GM21515 (cell line): ENCODE measurements at regions not wholly inside any gene's neighbourhood (a gene's known extent, or its start where the extent isn't known, plus 50 kb on each side); places are given as distances from the start of the nearest gene placed in this dataset.
"Not testable (repeated sequence)": the region's sequence is repeated elsewhere in the genome, so short reads cannot be mapped to it uniquely, and the experiment has no call there.

ENCODE experiments used
- ATAC-seq: cut with Tn5 transposase; IDR thresholded peaks from one replicate; pipeline ENCODE4 v1.9.1; 2021; ENCODE audit not compliant: unreplicated experiment

DNA sequence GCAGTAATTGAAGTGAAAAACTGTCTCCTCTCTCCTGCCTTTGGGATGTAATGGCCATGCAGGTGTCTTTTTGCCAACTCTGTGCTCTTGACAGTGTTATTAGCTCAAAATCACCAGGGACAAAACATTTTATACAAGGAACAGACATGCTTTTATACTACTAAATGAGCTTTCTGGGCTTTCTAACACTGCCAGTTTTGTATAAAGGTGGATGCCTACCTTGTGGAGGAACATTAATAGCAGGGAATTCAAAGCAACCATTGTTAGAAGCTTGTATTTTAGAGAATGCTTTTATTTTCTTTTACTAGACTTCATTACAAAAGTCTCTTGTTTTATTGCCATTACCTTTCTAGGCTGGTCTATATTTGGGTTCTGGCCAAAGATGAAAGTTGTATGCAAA is 54.7 kb upstream of the ARSJ start:
- ATAC-seq: no peak

- ATAC-seq: no peak
Observed at GRCh38 chr4:114036426-114036825, 57.0 kb upstream of the ARSJ start.

DNA sequence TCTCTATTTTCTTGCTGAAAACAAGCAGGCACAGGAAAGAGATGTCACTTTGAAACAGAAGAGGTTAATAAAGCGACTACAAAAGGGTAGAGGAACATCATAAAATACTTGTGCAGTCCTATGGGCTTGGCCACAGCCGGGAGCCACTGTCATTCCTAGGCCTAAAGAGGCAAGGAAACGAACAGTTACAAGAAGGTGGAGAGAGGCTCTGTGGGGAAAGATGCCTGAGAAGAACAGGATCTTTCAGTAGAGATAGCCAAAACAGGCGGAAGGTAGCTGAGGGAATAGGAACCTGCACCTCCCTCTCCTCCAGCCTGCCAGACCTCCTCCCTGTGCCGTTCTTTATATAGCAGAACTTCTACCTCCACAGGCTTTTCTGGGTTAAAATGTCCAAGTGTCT is 57.4 kb upstream of the ARSJ start:
- no peak for ATAC-seq

DNA sequence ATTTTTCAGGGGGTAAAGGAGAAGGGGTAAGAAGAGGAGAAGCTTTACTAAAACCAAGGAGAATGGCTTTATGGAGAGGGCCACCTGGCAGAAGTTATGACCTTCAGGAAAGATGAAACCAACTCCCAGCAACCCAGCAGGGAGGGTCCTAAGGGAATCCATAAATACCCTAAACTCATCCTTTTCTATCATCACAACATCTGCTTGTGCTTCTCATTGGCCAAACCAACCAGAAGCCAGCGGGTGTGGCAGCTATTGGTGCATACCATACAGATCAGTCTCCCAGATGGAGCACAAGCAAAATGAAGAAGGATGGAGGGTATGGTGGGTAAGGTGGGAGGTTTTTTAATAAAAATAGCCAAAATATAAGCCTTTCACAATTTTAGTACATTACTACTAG is 58.5 kb upstream of the ARSJ start:
- no peak for ATAC-seq

DNA sequence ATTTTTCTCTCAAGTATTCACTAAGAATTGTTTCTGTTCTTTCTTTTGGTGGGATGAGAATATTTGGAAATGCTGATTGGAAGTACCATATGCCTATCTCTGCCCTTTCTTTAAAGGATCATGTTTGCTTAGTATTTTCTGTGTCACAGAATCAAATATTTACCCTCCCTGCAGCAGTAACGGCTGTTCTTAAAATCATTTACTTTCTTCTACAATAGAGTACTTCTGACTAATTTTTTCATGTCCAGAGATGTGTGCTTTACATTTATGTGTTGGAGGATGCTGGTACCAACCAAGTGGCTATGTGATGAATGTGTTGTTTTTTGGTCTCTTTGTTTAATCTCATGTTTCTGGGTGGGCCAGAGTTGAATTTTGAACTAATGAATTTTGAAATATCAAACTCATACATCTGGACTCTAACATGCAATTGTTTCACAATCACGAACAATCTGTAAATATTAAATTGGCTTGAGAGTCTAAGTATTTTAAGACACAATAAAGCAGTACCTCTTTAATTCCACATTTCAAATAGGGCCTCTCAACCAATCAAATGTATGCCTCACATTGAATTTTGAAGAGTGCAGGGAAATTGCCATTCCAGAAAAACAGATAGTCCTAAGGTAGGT is 59.4 kb upstream of the ARSJ start:
- no peak for ATAC-seq

GRCh38 chr4:114040319-114041116 is 61.1 kb upstream of the ARSJ start:
- ATAC-seq: peak; percentile 91

- ATAC-seq: no peak
Observed at GRCh38 chr4:114041117-114041475, 61.6 kb upstream of the ARSJ start.

GRCh38 chr4:114043116-114043515 is 63.7 kb upstream of the ARSJ start:
- no peak for ATAC-seq

DNA sequence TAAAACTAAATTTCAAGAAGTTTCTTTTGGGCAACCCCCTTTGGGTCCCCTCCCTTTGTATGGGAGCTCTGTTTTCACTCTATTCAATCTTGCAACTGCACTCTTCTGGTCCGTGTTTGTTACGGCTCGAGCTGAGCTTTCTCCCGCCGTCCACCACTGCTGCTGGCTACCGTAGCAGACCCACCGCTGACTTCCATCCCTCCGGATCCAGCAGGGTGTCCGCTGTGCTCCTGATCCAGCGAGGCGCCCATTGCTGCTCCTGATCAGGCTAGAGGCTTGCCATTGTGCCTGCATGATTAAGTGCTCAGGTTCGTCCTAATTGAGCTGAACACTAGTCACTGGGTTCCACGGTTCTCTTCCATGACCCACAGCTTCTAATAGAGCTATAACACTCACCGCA is 64.9 kb upstream of the ARSJ start:
- ATAC-seq: not testable (repeated sequence)

DNA sequence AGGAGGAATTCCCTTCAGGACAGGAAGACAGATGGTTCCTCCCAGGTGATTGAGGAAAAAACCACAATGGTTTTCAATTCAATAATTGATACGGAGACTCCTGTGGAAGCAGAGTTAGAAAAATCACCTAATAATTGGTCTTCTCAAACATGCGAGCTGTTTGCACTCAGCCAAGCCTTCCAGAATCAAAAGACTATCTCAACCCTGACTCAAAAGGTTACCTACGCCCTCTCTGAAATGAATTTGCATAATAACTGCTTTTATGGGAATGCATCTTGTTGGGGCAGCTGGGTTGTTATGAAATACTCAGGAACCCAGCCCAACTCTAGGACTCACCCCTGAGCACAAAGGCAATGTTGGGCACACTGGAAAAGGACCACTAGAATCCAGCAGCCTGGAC is 66.9 kb upstream of the ARSJ start:
- no peak for ATAC-seq

GRCh38 chr4:114048154-114048553 is 68.7 kb upstream of the ARSJ start:
- not testable (repeated sequence) for ATAC-seq

DNA sequence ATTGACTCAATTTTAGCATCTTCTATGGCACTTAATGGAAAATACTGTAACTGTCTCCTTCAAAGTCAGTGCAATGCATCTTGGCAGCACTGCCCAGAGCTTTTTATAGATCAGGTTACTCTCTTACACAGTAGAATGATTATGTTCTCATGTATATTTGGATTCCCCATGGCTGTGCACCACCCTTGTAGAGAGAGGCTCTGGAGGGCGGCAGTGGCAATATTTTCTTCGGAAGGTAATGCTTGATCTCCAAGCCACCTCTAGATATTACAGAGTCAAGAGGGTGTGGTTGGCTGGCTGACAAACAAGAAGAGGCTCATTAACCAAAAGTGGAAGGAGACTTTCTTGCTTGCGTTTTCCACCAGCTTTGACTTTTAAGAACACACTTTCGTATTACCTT is 72.8 kb upstream of the ARSJ start:
- ATAC-seq: no peak

DNA sequence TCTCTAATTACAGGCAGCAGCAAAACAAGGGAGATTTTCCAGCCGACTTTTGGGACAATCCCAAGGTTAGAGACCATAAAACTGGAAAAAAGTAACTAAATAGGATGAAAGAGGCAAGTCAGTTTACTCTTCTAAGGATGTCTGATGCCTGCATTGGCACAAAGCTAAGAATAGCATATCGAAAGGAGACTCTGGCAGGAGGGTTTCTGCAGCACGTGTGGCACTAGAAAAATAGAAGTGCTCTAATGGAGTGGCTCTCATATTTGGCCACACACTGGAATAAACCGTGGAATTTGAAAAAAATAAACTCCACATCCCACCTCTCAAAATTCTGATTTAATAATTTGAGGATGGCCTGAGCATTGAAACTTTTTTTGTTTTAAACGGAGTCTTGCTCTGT is 77.2 kb upstream of the ARSJ start:
- ATAC-seq: no peak

DNA sequence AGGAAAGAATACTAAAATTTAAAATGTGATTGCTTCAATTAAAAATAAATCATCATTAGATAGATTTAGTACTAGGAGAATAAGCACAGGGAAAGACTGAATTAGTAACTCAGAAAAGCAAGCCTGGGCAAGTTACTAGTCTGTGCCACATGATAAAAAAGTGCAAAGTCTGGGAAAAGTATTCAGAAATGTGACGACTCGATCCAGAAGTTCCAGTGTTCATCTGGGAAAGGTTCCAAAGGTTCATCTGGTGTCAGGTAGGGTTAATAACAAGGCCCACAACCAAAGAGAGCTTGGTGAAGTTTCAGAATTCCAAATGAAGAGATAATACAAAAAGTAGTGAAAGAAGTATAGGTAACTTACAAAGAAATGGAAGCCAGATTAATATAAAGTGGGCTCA is 78.3 kb upstream of the ARSJ start:
- ATAC-seq: no peak

DNA sequence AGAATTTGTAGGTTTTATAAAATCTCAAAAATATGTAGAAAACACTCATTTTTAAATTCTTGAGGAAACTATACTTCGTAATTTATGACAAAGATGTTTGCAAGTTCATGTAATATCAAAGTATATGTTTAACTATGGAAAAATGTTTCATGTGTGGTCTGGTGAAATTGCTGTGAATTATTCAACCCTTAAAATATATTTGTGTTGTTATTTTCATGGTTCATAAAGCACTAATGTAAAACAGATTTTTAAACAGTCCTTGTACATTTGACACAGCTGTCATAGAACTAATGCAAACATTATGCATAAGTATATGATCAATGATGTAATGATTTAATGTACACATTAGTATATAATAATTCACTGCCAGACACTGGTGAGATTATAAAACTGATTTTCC is 83.1 kb upstream of the ARSJ start:
- ATAC-seq: no peak

- ATAC-seq: no peak
Observed at GRCh38 chr4:114072781-114073180, 93.3 kb upstream of the ARSJ start.

DNA sequence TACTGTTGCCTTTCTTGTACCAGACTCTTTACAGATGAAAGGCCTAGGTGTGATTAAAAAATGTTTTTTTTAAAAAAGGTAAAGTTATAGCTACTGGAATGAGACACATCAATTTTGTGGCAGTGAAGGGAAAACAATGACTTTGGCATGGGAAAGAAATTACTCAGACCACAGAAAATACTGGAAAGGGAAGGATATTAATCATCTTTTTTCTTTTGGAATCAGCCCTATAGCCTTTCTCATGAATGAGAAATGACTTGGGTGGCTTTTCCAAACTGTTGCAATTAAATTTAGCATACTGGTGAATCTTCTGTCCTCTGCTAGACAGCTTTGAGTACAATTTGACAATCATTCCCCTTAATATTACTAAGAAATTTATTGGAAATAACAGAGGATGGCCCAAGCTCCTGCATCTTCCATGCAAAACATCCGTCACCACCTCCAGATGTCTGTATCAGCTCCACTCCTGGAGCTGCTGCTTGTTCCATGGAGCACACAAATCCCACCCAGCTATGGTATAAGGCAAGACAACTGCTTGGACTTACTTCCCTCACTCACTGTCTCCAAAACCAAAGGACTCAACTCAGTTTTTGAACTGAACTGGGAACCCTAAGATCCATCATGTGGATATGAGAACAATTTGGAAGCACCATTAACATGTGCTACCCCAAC is 97.6 kb upstream of the ARSJ start:
- no peak for ATAC-seq

DNA sequence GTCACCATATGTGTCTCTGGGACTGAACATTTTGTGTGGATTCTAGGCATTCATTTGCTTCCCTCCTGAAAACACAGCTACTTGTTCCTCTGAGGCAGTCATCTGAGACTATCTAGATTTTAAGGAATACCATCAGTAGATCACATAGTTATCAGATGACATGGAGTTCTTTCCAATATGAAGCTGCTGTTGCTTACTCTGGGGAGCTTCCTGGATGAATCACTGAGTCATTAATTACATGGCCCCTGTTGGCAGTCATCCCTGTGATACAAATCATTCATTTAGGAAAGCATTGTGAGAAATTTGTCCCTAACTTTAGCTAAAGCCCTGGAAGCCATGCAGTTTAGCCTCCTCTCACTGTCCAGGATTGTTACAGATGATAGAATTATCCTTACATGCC is 98.2 kb upstream of the ARSJ start:
- no peak for ATAC-seq

GRCh38 chr4:114078636-114079035 is 99.2 kb upstream of the ARSJ start:
- ATAC-seq: no peak

DNA sequence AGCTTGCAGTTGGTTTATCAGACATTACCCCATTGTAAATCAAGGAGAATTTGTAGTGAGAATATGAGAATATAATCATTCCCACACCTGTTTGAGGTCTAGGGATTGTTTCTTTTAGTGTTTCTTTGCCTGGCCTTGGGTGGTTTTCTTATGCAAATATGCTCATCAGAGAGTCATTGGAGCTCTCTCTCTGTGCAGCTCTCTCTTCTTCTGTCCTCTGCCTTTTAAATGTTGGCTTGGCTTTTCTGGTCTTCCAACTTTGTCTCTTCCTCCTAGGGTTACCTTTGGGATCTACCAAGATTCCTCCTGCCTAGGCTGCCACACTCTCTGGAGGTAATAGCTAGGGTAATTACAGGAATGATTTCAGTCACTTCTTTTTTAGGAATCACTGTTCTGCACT is 102.3 kb upstream of the ARSJ start:
- no peak for ATAC-seq

GRCh38 chr4:114082348-114082747 is 102.9 kb upstream of the ARSJ start:
- ATAC-seq: no peak

DNA sequence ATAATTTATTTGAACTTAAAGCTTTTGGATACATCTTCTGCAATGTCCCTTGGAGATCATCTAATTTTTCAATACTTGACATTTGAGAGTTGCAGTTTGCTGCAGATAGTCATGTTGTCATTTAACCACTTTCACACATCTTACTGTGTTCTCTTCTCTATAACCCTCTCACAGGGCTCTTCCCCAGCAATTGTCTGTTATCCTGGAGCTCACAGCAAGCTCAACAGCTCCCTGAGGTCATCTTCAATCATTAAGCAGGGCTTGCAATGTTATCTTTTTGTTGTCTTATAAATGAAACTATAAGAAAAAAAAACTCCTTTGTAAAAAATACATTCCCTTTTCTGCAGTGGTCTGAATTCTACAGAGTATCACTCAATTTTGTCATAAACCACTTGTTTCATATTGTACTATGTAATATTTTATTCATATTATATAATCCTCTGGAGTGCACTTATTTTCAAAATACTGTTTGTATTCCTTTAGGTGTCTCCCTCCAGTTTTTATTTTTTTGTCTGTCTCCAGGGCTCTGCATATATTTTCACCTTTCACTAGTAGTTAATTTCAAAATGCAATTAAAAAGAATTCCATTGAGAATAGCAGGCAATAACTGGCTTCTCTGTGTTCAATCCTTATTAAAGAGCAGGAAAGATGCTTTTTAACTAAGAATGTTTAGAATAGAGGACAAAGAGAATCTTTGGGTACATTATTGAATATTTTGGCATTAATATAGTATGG is 106.3 kb upstream of the ARSJ start:
- no peak for ATAC-seq
